ENCODE measurements at regions not wholly inside any gene's neighbourhood (a gene's known extent, or its start where the extent isn't known, plus 50 kb on each side); places are given as distances from the start of the nearest gene placed in this dataset.
"Not testable (repeated sequence)": the region's sequence is repeated elsewhere in the genome, so short reads cannot be mapped to it uniquely, and the experiment has no call there.

DNA sequence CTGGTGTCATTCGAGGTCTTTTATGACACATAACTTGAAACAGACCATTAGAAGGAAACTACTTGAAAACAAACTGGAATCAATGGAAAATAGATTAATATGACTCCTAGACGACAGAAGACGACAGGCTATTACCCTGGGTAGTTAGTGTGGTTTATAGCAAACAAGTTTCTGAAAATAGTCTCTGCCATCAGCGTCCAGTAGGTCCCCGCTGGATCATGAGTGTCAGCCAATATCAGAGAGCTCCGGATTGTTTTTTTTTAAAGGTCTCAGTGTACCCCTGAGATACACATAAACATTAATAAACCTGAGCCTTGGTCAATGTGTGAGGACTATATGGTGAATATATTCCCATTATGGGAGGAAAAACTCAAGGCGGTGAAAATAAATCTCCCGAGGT, 115.0 kb upstream of the THUMPD2 start:
- no peak overlapping the region for H3K4me3 Mint-ChIP-seq
- POLR2A ChIA-PET, result no interaction called here
- Histone ChIP-seq H3K36me3 (ENCODE audit: control insufficient read depth in 2 of 2, extremely low read depth in 1 of 2, insufficient read depth in 1 of 2, low read length in 1 of 2) (no peaks in the 10 kb centered on the region), H3K27ac (ENCODE audit: low read length) (no peak overlapping the region), H3K27me3 (replicated peaks in 1 of 2; ENCODE audit: control insufficient read depth in 2 of 2, extremely low read depth in 1 of 2, insufficient read depth in 2 of 2, low read length in 1 of 2) (no peaks in the 10 kb centered on the region), H3K4me3 (ENCODE audit: control insufficient read depth in 1 of 2, extremely low read depth in 1 of 2, low read length in 1 of 2) (no peak overlapping the region), H3K9me3 (no peaks in the 10 kb centered on the region), H3K4me1 (ENCODE audit: control insufficient read depth in 1 of 2, extremely low read depth in 1 of 2, insufficient read depth in 2 of 2, low read length in 2 of 2) (no peaks in the 10 kb centered on the region)
- H3K9me3 Mint-ChIP-seq, result no peaks in the 10 kb centered on the region
- no peaks in the 10 kb centered on the region for H3K4me1 Mint-ChIP-seq
- WGBS (ENCODE audit: insufficient coverage), result 100% methylated on average over 1 of the region's 8 CpGs
- CTCF ChIA-PET, result no interaction called here
- no peaks in the 10 kb centered on the region for H3K36me3 Mint-ChIP-seq
- peaks cover 6 to 15% of the 10 kb centered on the region in 2 donors for H3K27me3 Mint-ChIP-seq
- no peak for DNase-seq
- ATAC-seq (replicated peaks in 1 of 4), result no peak
- no peak overlapping the region for H3K27ac Mint-ChIP-seq

DNA sequence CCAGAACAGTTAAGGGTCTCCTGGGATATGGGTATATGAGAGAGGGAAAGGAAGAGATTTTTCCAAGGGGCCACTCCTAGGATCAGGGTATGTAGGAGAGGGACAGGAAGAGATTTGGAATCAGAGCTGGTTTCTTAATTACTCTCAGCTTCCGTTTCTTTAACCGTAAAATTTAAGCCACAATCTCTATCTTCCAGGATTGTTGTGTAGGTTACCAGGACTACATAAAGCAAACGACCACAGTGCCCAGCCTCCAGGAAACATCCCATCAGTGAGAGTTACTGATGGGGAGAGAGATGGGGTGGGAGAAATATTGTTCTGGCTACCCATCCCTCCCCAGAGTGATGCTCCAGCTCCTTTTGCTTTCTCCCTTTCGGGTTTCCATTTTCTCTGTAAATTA, 114.6 kb upstream of the THUMPD2 start:
- H3K4me3 Mint-ChIP-seq, result no peak overlapping the region
- H3K9me3 ChIP-seq, result no peaks in the 10 kb centered on the region
- no peak overlapping the region for H3K27ac ChIP-seq (ENCODE audit: low read length)
- no peak overlapping the region for H3K4me3 ChIP-seq (ENCODE audit: control insufficient read depth in 1 of 2, extremely low read depth in 1 of 2, low read length in 1 of 2)
- no peaks in the 10 kb centered on the region for H3K27me3 ChIP-seq (replicated peaks in 1 of 2; ENCODE audit: control insufficient read depth in 2 of 2, extremely low read depth in 1 of 2, insufficient read depth in 2 of 2, low read length in 1 of 2)
- no peak overlapping the region for H3K27ac Mint-ChIP-seq
- H3K36me3 Mint-ChIP-seq, result no peaks in the 10 kb centered on the region
- ATAC-seq (replicated peaks in 1 of 4), result no peak
- no peaks in the 10 kb centered on the region for H3K36me3 ChIP-seq (ENCODE audit: control insufficient read depth in 2 of 2, extremely low read depth in 1 of 2, insufficient read depth in 1 of 2, low read length in 1 of 2)
- H3K27me3 Mint-ChIP-seq, result peaks cover 3 to 15% of the 10 kb centered on the region in 2 donors
- ChIA-PET CTCF (no interaction called here), POLR2A (no interaction called here)
- no peak for DNase-seq
- H3K9me3 Mint-ChIP-seq, result no peaks in the 10 kb centered on the region
- H3K4me1 ChIP-seq (ENCODE audit: control insufficient read depth in 1 of 2, extremely low read depth in 1 of 2, insufficient read depth in 2 of 2, low read length in 2 of 2), result no peaks in the 10 kb centered on the region
- WGBS (ENCODE audit: insufficient coverage), result no CpG with 5 or more reads among the region's 4 CpGs
- no peaks in the 10 kb centered on the region for H3K4me1 Mint-ChIP-seq

DNA sequence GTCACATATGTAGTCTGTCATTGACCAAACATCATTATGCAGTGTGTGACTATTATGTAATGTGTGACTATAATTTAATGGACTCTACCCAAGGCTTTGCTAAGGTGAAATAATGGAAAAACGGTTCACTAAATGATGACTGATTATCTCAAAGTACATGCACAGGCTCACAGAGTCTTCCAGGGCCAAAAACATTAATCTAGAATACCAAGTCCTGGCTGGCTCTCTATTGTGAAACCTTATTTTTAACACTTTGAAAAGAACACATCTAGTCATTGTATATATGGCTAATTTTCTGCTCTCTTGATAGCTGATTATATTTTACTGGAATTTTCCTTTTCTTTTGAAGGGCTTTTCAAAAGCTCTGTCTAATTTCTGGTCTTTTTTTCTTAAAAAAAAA, 102.9 kb upstream of the THUMPD2 start:
- no peak overlapping the region for H3K4me3 ChIP-seq (ENCODE audit: control insufficient read depth in 1 of 2, extremely low read depth in 1 of 2, low read length in 1 of 2)
- H3K36me3 Mint-ChIP-seq, result no peaks in the 10 kb centered on the region
- no peaks in the 10 kb centered on the region for H3K27me3 ChIP-seq (replicated peaks in 1 of 2; ENCODE audit: control insufficient read depth in 2 of 2, extremely low read depth in 1 of 2, insufficient read depth in 2 of 2, low read length in 1 of 2)
- WGBS (ENCODE audit: insufficient coverage), result no CpG with 5 or more reads among the region's 1 CpG
- H3K27ac ChIP-seq (ENCODE audit: low read length), result no peak overlapping the region
- peaks cover 0 to 7% of the 10 kb centered on the region in 2 donors for H3K27me3 Mint-ChIP-seq
- no peaks in the 10 kb centered on the region for H3K4me1 ChIP-seq (ENCODE audit: control insufficient read depth in 1 of 2, extremely low read depth in 1 of 2, insufficient read depth in 2 of 2, low read length in 2 of 2)
- ATAC-seq (replicated peaks in 1 of 4) (no peak), DNase-seq (no peak)
- H3K4me1 Mint-ChIP-seq, result no peaks in the 10 kb centered on the region
- ChIA-PET CTCF (no interaction called here), POLR2A (no interaction called here)
- no peaks in the 10 kb centered on the region for H3K36me3 ChIP-seq (ENCODE audit: control insufficient read depth in 2 of 2, extremely low read depth in 1 of 2, insufficient read depth in 1 of 2, low read length in 1 of 2)
- H3K9me3 ChIP-seq, result no peaks in the 10 kb centered on the region
- H3K9me3 Mint-ChIP-seq, result peaks cover 4 to 14% (median 6%) of the 10 kb centered on the region in 3 donors
- no peak overlapping the region for H3K4me3 Mint-ChIP-seq
- no peak overlapping the region for H3K27ac Mint-ChIP-seq

DNA sequence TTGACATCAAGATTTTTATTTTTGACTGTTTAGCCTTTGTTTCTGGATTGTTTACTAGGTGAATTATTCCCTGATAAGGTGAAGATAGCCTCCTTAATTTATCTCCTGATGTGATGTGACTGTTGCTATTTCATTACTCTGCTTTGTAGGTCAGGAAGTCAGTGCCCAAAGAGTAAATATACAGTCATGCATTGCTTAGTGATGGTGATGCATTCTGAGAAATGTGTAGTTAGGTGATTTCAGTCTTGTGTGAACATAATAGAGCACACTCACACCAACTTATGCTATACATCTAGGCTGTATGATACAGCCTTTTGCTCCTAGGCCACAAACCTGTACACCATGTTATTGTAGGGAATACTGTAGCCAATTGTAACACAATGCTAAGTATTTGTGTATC, 102.4 kb upstream of the THUMPD2 start:
- no peak overlapping the region for H3K27ac ChIP-seq (ENCODE audit: low read length)
- DNase-seq (no peak), ATAC-seq (replicated peaks in 1 of 4) (no peak)
- H3K9me3 ChIP-seq, result no peaks in the 10 kb centered on the region
- Mint-ChIP-seq H3K4me3 (no peak overlapping the region), H3K4me1 (no peaks in the 10 kb centered on the region), H3K27ac (no peak overlapping the region), H3K27me3 (peaks cover 0 to 7% of the 10 kb centered on the region in 2 donors), H3K9me3 (peaks cover 4 to 14% (median 6%) of the 10 kb centered on the region in 3 donors), H3K36me3 (no peaks in the 10 kb centered on the region)
- no peaks in the 10 kb centered on the region for H3K36me3 ChIP-seq (ENCODE audit: control insufficient read depth in 2 of 2, extremely low read depth in 1 of 2, insufficient read depth in 1 of 2, low read length in 1 of 2)
- H3K4me1 ChIP-seq (ENCODE audit: control insufficient read depth in 1 of 2, extremely low read depth in 1 of 2, insufficient read depth in 2 of 2, low read length in 2 of 2), result no peaks in the 10 kb centered on the region
- no peaks in the 10 kb centered on the region for H3K27me3 ChIP-seq (replicated peaks in 1 of 2; ENCODE audit: control insufficient read depth in 2 of 2, extremely low read depth in 1 of 2, insufficient read depth in 2 of 2, low read length in 1 of 2)
- ChIA-PET CTCF (no interaction called here), POLR2A (no interaction called here)
- no peak overlapping the region for H3K4me3 ChIP-seq (ENCODE audit: control insufficient read depth in 1 of 2, extremely low read depth in 1 of 2, low read length in 1 of 2)

DNA sequence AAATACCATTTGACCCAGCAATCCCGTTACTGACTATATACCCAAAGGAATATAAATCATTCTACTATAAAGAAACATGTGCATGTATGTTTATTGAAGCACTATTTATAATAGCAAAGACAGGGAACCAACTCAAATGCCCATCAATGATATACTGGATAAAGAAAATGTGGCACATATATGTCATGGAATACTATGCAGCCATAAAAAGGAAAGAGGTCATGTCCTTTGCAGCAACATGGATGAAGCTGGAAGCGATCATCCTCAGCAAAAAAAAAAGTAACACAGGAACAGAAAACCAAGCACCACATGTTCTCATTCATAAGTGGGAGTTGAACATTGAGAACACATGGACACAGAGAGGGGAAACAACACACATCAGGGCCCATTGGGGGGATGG, 99.9 kb upstream of the THUMPD2 start:
- CTCF ChIA-PET, H3K36me3 Mint-ChIP-seq, H3K4me1 Mint-ChIP-seq: not testable (repeated sequence)

DNA sequence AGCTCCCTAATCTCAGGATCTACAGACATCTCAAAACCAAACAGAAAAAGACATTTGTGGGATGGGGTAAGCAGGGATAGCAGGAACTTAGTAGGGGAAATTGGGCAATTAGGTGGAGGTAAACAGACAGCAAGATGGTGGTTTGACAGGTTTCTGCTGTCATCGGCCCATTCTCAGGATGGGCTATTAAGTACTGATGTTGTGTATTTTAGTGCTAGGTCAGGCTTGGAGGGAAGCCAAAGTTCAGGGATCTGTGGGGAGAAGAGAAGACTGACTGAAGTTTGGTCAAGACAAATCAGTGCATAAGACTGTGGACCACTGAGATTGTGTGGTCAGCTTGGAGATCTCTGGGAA, 96.8 kb upstream of the THUMPD2 start:
- Histone ChIP-seq H3K9me3 (no peaks in the 10 kb centered on the region), H3K4me1 (ENCODE audit: control insufficient read depth in 1 of 2, extremely low read depth in 1 of 2, insufficient read depth in 2 of 2, low read length in 2 of 2) (no peaks in the 10 kb centered on the region), H3K36me3 (ENCODE audit: control insufficient read depth in 2 of 2, extremely low read depth in 1 of 2, insufficient read depth in 1 of 2, low read length in 1 of 2) (no peaks in the 10 kb centered on the region), H3K27ac (ENCODE audit: low read length) (no peak overlapping the region), H3K27me3 (replicated peaks in 1 of 2; ENCODE audit: control insufficient read depth in 2 of 2, extremely low read depth in 1 of 2, insufficient read depth in 2 of 2, low read length in 1 of 2) (no peaks in the 10 kb centered on the region), H3K4me3 (ENCODE audit: control insufficient read depth in 1 of 2, extremely low read depth in 1 of 2, low read length in 1 of 2) (no peak overlapping the region)
- Mint-ChIP-seq H3K36me3 (no peaks in the 10 kb centered on the region), H3K27ac (no peak overlapping the region), H3K9me3 (peaks cover 4 to 14% (median 7%) of the 10 kb centered on the region in 3 donors), H3K27me3 (peaks cover 0 to 7% of the 10 kb centered on the region in 2 donors), H3K4me3 (no peak overlapping the region), H3K4me1 (no peaks in the 10 kb centered on the region)
- CTCF ChIA-PET, result interaction anchor here in 1 of 2 donors (0.6 kb wide), 1 partner anchor 1729 kb away, joined by 3 read pairs; no protein-coding TSS in a partner anchor
- WGBS (ENCODE audit: insufficient coverage), result 90% methylated on average over 1 of the region's 1 CpG
- DNase-seq, result no peak
- ATAC-seq (replicated peaks in 1 of 4), result no peak
- POLR2A ChIA-PET, result no interaction called here

More for the DNA sequence above, 99.9 kb upstream of the THUMPD2 start:
- H3K36me3 ChIP-seq (ENCODE audit: control insufficient read depth in 2 of 2, extremely low read depth in 1 of 2, insufficient read depth in 1 of 2, low read length in 1 of 2); H3K27me3 Mint-ChIP-seq; H3K4me3 Mint-ChIP-seq; H3K4me1 ChIP-seq (ENCODE audit: control insufficient read depth in 1 of 2, extremely low read depth in 1 of 2, insufficient read depth in 2 of 2, low read length in 2 of 2); H3K9me3 ChIP-seq; H3K4me3 ChIP-seq (ENCODE audit: control insufficient read depth in 1 of 2, extremely low read depth in 1 of 2, low read length in 1 of 2); ATAC-seq (replicated peaks in 1 of 4); H3K27ac ChIP-seq (ENCODE audit: low read length); H3K27me3 ChIP-seq (replicated peaks in 1 of 2; ENCODE audit: control insufficient read depth in 2 of 2, extremely low read depth in 1 of 2, insufficient read depth in 2 of 2, low read length in 1 of 2); POLR2A ChIA-PET; DNase-seq: not testable (repeated sequence)
- Mint-ChIP-seq H3K9me3 (peaks cover 4 to 14% (median 7%) of the 10 kb centered on the region in 3 donors), H3K27ac (peak overlapping the region in 1 of 2 donors; percentile 4)
- no CpG with 5 or more reads among the region's 2 CpGs for WGBS (ENCODE audit: insufficient coverage)

DNA sequence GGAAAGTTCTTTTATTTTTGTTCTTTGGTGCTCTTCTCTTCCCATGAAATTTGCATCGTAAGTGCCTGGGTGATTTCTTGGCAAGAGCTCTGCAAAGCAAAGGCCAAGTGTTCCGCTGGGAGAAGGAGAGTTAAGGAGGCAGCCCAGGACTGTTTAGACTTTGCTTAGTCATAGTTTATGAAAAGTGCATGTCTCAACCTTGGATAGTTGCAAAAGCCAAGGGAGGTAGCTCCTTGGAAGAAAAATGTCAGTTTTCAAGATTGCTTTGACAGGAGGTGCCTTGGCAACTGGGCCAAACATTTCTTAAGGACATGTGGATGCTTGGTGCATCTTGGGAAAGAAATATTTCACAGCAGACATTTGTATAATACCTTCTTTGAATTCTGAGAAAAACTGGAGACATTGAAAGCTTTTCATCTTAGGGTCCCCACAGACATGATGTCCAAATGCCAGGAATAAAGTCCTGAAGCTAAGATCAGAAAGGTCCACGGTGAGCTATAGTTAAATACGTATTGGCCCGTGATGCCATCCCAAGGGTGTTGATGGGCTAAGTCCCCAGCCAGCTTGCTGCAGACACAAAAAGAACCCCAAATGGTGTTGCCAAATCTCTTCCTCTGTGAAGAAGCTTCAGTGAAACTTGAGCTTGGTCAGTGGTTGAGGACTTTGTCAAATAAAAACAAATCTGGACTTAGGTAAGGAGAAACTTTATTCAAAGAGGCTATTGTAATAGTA, 96.3 kb upstream of the THUMPD2 start:
- Mint-ChIP-seq H3K27ac (no peak overlapping the region), H3K4me3 (no peak overlapping the region), H3K4me1 (no peaks in the 10 kb centered on the region), H3K9me3 (peaks cover 0 to 8% (median 4%) of the 10 kb centered on the region in 3 donors), H3K27me3 (peaks cover 0 to 12% of the 10 kb centered on the region in 2 donors), H3K36me3 (no peaks in the 10 kb centered on the region)
- H3K36me3 ChIP-seq (ENCODE audit: control insufficient read depth in 2 of 2, extremely low read depth in 1 of 2, insufficient read depth in 1 of 2, low read length in 1 of 2), result no peaks in the 10 kb centered on the region
- WGBS (ENCODE audit: insufficient coverage), result 90% methylated on average over 4 of the region's 5 CpGs
- H3K27me3 ChIP-seq (replicated peaks in 1 of 2; ENCODE audit: control insufficient read depth in 2 of 2, extremely low read depth in 1 of 2, insufficient read depth in 2 of 2, low read length in 1 of 2), result no peaks in the 10 kb centered on the region
- ATAC-seq (replicated peaks in 1 of 4), result no peak
- CTCF ChIA-PET, result no interaction called here
- H3K9me3 ChIP-seq, result no peaks in the 10 kb centered on the region
- no peaks in the 10 kb centered on the region for H3K4me1 ChIP-seq (ENCODE audit: control insufficient read depth in 1 of 2, extremely low read depth in 1 of 2, insufficient read depth in 2 of 2, low read length in 2 of 2)
- no peak overlapping the region for H3K27ac ChIP-seq (ENCODE audit: low read length)
- DNase-seq, result no peak
- no peak overlapping the region for H3K4me3 ChIP-seq (ENCODE audit: control insufficient read depth in 1 of 2, extremely low read depth in 1 of 2, low read length in 1 of 2)
- POLR2A ChIA-PET, result no interaction called here
